NCI-H1436 treated with DMSO at 0.1 percent for 48 hours (cell line): ENCODE measurements at regions not wholly inside any gene's neighbourhood (a gene's known extent, or its start where the extent isn't known, plus 50 kb on each side); places are given as distances from the start of the nearest gene placed in this dataset.

Experiments
- DNase-seq: peaks from one replicate; lab custom pipeline; 2025; lab: John Stamatoyannopoulos, UW

DNA sequence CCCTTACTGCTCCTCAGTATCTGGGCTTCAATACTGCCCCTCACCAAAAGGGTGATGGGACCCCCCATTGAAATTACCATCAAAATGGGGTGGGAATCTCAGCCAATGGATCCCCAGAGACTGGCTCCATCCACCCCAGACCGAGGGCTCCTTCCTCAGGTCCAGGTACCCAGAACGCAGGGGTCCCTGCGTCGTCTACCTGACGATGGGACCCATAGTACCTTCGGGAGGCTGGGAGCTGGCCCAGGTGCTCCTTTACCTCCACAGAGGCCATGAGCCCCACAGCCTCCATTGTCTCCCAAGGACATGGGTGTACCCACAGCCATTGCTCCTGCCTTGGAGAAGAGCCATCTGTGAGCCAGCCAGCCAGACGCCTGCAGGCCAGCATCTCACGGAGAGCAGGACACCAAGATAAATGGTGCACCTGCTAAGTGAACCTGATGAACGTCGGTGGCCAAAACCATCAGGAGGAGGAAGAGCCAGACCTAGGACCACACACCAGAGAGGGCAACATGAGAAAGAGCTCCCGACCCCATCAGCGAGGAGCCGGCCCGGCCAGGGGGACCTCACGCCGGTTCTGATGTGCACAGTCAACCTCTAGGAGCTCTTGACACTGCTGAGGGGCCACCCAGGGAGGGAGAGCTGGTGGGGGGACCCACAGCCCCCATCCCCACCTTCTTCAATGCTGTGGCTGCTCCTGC lies 156.8 kb upstream of the SOX1 start:
- DNase-seq, result no peak

DNA sequence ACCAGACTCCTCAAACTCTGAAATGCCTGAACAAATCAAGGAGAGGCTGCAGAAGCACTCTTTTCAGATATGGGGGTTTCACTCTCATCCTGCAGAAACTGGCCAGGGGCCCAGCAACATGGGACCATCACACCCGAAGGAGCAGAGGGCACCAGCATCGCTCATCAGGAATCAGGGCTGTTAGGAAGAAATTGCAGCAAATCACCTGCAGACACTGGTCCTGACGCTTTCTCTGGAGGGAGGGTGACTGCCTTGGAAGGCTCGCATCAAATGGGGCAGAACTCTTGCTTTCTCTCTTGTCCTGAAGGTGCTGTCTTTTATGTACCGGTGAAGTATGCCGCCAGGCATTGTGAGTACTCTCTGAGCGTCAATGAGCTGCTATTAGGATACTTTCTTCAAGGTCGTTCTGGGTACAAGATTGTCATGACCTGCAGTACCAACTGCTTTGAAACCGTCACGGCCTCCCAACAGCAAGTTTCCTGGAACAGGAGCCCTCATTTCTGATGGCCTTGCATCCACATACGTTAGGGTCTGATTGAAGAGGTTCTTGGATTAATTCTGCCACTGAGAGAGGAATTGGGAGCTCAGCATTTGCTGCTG lies 155.7 kb upstream of the SOX1 start:
- DNase-seq, result no peak

DNA sequence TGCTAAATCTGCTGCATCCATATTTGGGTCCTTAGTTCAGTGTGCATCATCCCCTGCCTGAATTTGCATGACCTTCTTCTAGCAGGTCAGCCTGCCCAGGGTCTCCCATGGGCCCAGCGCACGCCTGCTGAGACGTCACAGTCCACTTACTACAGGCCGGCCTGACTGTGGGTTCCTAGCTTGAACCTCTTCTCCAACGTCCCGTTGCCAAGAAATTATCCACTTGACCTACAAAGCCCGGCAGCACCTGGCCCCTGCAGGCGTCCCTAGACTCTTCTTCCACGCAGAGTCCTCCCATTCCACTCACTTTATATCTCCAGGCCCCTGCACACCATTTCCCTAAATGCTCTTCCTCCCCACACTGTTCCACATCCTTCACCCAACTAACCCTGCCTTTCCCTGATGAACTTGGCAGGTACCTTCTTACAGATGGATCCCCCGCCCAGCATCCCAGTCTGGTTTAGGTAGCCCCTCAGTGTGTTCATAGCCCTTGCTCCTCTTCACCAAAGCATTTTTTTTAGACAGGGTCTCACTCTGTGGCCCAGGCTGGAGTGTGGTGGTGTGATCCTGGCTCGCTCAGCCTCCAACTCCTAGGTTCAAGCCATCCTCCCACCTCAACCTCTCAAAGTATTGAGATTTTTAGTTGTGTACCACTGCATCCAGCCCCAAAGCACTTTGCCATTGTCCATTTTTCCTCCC lies 155.0 kb upstream of the SOX1 start:
- no peak for DNase-seq

DNA sequence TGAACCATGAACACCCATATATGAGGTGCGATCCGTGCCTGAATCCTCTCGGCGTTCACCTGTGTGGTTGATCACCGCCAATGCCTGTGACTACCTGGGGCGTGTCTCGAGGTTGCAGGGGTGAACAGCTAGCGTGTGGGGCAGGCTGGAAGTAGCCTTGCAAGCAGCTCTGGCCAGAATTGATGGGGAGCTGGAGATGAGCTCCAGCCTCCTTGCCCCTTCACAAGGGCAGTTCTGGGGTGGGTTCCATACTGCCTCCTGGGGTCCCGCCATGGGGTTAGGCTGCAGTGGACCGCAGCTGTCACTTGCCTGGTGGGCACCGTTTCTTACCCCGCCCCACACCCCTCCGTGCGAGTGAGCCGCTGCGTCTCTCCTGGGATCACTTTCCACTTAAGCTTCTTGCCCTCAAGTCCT lies 154.5 kb upstream of the SOX1 start:
- no peak for DNase-seq

DNA sequence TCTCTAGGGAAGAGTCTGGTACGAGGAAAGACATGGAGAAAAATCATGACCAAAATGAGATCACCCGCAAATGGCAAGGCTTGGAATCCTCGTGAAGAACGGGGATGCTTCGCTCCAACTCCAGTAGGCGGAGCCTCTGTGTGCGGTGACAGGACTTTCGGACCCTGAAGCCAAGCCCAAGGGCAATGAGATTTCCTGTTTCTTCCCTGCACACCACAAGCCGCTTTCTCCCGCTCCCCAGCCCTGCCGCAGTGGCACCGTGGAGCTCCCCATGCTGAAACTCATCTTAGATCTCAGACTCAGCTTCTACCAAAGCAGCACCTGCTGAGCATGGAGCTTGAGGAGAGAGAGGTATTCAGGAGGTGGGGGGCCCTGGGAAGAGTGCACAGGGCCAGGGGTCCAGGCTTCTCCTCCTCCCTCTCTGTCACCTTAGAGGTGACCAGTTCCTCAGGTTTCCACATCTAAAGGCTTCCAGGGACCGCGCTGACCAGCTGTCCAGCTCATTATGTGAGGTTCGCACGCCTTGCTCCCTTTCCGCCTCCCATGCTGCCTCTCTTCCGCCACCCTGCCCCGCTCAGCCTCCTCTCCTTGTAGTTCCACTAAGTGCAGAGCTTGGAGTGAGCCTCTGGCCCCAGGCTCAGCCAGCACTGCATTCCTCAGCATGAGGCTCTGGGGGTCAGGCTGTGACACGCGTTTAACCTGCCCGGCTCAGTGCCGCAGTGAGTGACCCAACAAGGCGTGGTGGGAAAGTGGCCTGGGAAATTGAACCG lies 153.8 kb upstream of the SOX1 start:
- DNase-seq, result no peak

DNA sequence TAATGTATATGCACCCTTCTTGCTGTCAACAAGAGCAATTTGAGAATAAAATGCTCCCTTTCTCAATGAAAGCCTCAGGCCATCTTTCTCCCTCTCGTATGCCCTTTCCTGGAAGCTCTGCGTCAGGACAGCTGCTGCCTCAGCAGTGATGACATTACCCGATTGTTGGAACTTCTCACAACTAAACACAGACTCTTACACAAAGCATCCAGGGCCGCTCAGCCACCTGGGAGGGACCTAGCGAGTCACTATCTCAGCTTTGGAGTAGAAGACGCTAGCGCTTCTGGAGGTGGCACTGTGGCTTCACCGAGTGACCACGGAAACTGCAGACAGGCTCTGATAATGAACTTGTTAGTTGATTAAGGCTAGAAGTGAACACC lies 153.2 kb upstream of the SOX1 start:
- DNase-seq, result no peak

DNA sequence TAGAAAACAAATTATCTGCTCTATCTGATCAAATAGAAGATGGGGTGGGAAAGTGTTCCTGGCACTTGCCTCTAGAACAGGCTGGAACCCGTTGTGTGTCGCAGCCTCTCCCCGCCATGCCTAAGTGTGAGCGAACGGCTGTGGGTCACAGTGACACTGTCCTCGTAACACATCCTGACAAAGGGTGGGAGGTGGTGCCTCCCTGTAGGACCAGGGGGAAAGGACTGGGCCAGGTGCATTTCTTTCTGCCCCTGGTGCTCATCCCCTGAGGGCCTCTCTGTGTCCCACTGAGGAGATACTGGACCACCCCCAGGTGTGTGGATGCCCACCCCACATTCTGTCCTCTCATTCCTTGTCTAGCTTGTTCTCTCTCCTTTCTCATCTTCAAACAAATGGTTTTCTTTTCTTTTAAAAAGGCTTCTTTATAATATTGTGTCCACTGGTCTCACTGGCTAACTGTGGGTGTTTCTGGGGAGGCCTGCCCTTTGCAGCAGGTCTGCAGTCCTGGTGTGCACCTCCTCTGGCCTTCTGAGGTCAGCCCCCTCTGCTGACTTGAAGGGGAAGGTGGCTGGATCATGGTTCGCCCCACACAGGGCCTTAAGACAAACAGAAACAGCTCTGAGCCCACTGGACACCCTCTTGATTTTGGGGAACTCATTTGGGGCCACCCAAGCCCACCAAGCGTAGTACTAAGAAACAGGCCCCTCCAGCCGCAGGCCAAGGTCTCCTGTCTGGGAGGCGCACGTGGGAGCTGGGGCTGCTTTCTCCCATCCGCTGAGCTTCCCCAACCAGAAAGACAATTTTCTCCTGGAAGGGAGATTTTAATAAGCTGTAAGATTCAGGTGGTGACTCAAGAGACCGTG lies 152.5 kb upstream of the SOX1 start:
- DNase-seq, result no peak

DNA sequence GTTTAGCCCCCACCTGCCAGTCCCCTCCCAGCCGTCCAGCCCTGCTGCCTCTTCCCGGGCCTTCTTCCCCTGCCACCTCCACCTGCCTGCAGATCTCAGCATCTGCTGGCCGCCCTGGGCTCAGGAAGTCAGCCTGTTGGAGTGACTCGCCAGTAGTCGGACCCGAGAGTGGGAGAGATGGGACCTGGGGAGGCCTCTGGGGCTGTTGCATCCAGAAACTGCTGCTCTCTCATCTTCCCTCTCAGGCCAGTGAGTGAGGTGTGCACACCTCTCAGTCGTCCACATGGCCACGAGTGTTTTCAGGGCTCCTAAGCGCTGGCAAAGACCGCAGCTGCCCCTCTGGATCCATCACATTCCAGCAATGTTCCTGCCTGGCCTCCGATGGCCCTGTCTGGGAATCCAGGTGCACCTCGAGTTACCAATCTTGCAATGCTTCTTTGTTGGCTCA lies 151.8 kb upstream of the SOX1 start:
- no peak for DNase-seq

DNA sequence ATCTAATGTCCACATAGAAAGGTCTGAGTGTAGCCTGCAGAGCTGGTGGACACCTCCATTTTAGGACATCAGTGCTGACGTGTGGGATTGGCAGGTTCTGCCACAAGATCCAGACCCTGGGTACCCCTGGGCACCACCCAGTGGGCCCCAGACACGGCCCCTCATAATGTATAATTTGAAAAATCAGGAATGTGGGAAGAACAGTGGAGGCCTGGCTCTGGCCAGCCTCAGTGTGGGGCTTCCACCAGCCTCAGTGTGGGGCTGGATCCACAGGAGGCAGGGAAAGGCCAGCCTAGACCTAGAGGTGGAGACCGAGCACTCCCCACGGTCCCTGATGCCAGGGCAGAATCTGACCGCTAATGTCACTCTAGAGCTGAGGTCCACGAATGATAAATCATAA lies 150.7 kb upstream of the SOX1 start:
- no peak for DNase-seq

DNA sequence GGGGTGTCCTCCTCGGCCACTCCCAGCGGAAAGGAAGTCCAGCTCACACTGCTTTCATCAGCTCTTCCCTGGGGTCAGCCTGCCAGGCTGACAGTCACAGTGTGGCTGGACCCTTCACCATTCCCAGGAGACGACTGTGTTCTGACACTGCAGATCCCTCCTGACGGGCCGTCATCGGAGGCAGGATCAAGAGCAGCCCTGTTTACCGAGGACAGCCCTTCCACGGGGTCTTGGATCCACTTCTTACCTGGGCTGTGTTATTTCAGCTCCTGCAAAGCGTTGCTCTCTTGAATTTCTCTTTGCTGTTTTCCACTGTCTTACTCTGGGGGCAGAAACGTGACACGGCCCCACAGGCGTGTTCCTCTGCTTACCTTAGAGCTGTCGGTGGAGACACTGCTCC lies 149.9 kb upstream of the SOX1 start:
- no peak for DNase-seq

DNA sequence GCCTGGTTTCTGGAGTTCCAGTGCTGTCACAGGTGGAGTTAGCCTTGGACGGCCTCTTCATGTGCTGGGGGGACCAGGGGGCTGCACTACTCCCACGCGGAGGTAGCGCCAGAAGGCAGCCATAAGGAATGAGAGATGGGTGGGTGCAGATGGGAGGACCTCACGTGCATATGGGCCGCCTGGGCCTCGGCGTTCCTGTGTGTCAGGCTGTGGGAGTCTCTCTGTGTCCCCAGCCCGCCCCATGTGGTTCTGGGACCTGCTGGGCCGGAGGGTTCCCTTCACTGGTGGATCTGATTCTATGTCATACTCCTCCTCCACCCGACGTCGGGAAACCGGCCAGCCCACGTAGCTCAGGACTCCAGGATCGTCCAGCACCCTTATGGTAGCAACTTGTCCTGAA lies 149.0 kb upstream of the SOX1 start:
- no peak for DNase-seq

DNA sequence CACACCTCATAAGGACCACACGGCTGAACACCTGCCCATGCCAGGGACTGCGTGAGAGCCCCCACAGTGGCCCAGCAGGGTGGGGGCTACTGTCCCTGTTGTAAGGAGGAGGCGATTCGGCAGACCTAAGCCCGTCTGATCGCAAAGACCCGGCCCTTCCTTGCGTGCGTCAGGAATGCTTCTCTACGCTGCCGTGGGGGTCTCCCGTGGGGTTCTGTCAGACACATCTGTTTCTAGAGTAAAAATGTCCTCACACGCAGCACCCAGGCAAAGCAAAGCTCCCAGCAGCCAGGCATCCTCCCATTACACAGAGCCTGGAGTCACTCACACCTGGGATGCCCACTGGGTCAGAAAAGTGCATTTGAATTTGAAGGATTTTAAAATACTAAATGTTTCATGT lies 147.7 kb upstream of the SOX1 start:
- no peak for DNase-seq

DNA sequence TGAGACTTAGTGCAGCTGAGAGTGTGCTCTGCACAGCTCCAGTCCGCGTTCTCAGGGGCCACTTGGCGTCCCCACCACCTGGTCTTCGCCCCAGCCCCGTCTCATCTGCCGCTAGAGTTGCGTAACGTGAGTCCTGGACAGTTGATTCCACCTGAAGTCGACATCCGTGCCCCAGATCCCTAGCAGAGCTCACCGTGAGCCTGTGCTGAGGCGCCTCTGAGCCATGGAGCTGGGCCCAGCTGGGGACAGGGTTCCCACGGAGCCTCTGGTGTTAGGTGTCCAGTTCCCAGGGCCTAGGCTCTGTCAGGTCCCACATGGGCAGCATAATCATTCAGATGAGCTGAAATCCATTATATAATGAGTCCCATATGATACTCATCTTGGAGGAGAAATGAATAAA lies 147.1 kb upstream of the SOX1 start:
- DNase-seq, result no peak

DNA sequence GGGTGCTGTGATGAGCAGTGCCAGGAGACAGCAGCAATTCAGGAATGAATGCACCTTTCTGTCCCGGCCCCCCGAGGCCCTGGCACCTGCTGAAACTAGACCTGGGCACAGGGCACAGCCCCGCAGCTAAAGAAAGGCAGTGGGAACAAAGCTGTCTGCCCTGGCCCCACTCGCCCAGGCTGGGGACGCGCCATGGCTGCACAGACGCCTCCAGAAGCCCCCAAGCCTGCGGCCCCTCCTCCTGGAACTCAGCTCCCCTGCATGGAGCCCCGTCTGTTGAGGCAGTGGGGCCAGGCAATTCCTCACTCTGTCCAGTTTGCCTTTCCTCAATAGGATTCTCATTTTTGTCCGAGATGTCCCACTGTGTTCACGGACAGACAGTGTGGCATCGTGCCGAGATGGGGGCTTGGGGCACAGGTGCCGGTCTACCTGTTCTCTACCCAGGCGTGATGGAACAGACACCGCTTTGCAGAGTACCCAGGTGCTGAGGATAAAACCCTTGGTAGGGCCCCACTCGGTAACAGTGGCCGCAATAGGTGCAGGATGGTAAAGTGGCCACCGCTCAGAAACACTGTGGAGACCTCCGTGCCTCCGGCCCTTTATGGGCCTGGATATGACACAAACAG lies 146.5 kb upstream of the SOX1 start:
- no peak for DNase-seq

DNA sequence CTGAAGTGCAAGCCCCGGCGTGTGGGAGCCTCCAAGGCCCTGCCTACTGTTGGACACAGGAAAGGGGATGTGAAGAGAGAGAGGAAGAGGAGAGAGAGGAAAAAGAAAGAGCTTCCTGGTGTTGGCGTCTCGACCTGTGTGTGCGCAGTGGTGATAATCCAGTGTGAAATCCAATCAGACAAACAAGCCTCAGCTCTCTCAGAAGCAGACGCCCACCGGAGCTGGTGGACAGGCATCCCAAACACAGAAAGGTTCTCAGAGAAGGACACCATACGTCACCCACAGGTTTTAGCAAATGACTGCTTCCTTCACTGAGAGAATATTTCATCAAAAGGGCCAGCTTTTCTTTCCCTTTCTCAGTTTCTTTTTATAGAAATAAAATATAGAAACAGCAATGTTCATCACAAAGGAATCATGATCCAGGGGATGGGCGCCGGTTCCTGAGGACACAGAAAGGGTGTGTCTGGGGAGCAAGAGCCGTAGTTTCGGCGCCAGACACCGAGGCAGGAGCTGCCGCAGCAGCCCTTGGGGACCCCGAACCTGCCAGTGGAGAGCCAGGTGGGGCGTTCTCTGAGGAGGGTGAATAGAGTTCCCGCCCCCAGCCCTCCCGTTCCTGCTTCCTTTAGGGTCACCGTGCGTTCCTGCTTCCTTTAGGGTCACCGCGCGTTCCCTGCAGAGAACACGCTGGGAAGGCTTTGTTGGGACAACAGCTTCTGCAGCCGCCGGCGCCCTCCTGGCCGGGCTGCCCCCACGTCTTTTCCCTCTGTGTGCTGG lies 145.8 kb upstream of the SOX1 start:
- no peak for DNase-seq

DNA sequence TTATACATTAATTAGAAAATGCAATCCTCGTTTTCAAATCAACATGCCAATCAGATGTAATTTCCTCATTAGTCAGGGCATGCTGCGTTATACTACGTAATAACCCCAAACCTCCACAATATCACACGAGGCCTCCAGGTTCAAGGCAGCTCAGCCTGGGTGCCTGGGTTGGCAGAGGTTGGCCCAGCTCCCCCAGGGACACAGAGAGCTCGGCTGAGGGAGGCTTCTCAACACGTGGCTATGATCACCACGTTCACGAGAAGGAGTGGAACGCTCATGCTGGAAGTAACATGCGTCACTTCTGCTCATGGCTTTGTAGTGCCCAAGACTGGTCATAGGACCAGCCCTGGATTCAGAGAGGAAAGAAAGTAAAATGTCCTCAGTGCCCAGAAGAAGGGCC lies 144.9 kb upstream of the SOX1 start:
- no peak for DNase-seq

DNA sequence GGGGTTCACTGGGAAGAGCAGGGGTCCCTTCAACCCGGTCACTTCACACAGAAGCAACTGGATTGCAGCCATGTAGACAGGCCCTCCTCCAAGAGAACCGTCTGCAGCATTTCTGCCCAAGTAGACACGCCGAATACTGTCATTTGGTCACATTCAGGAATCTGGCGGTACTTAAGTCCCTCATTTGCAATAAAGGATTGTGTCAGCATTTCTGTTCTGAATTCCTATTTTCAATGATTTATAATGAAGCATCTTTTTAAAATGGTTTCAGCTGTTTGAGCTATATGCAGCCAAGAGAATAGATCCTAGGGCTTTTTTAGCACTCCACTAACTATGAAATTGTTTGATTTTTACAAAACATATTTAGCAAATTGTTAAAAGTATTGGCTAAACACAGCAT lies 143.5 kb upstream of the SOX1 start:
- no peak for DNase-seq

DNA sequence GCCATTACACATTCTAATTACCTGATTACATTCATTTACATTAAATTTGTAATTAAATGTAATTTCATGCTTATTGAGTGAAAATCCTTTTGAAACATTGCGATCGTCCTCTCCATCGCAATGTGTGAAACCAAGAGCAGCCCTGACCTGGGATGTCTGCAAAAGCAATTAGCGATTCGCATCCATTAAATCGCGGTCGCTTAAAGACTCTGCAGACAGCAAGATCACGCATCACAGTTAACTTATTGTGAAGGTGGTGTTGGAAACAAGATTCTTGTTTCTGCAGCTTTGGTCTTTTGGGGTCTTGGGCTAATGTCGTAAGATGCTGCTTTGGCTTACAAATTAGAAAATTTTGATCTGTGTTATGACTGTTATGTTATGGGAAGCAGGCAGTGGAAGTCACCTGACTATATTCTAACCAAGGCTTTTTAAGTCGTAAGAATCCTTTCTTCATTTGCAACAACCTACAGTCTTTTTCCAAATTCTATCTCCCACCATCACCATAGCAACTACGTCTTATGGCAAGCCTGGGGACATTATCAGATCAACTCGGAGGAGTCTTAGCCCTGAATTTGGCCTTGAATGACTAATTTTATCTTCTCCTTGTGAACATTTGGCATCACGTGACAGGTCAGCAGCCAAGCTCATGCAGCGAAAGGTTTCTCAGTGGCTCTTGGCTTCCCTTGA lies 142.8 kb upstream of the SOX1 start:
- no peak for DNase-seq

DNA sequence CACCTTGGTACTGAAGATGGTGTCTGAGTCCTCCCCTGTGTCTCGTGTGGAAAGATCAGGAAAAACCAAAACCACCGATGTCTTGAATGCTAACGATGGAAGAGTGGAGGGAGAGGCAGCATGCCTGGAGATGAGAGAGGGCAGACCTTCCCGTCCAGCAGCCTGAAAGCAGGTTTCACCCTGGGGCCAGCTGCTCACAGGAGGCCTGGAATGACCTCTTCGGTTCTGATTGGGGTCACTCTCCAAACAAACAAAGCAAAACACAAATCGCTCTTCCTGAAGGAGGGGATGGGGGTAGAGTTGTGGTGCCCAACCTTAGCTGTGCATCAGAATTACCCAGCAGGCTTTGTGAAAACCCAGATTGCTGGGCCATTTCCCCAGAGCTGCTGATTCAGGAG lies 142.3 kb upstream of the SOX1 start:
- no peak for DNase-seq
